Right lung (tissue), 2 donors: ENCODE measurements at regions not wholly inside any gene's neighbourhood (a gene's known extent, or its start where the extent isn't known, plus 50 kb on each side); places are given as distances from the start of the nearest gene placed in this dataset.

Source experiments
- DNase-seq, 2 donors: peaks; one replicate each; pipeline ENCODE4 v3.0.0-alpha.2; 2013

DNA sequence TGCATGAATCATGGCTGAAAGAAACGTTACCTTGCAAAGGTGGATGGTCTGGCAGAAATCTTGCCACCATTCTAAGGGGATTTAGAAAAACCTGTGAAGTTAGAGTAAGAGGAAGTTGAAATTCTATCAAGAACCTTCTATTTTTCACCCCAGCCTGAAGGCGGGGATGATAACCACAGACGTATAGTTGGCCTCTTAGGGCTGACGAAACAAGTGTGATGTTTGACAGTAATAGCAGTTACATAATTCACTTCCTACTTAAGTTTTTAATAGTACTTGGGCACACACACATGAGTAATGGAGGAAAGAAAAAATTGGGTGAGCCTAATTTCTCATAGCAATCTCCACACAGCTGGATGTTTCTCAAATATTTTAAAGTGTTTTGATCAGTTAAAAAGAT lies 336.6 kb upstream of the SALL3 start:
- no peak for DNase-seq

DNA sequence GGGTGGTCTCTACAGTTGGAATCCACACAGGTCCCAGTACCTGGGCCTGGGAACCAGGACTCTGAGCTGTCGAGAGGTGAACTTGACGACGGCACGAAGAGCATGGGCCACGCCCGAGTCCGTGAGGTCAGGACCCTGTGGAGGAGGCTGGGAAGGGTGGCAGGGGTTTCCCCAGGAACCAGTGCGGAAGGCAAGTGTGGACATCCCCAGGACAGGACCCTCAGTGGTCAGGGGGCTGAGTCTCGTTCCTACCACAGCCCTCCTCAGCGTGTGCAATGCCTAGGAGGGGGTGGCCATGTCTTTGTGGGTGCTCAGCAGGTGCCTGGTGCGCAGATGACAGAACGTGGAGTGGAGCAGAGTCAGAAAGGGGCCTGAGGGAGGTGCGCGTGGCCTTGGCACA lies 335.6 kb upstream of the SALL3 start:
- DNase-seq: no peak

DNA sequence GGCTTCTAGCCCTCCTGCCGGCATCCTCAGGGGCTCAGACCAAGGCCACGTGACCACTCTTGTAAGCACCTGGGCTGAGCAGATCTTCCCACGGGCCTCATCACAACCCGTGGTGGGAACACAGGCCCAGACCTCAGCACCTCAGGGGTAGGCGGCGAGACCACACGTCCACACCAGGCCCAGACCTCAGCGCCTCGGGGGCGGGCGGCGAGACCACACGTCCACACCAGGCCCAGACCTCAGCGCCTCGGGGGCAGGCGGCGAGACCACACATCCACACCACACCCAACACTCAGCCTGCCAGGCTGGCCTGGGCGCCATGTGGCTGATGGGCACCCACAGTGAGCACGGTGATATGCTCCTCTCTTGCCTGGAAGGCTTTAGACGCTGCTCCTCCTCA lies 334.4 kb upstream of the SALL3 start:
- DNase-seq: no peak

DNA sequence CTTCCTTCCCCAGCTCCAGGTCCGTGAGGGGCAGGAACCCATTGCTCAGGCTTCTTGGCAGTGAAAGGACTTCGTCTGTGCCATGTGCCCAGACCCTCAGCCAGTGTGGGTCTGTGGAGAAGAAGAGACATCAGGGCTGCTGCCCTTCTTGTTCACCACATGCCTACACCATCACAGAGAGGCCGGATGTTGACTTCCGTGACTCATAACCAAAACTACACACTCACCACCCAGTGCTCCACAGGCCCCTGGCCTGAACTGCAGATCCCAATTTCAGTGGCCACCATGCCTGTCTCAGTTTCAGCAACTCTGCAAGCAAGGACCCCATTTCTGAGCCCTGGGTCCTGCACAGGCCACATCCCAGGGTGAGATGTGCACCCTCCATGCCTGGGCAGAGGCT lies 332.6 kb upstream of the SALL3 start:
- no peak for DNase-seq

DNA sequence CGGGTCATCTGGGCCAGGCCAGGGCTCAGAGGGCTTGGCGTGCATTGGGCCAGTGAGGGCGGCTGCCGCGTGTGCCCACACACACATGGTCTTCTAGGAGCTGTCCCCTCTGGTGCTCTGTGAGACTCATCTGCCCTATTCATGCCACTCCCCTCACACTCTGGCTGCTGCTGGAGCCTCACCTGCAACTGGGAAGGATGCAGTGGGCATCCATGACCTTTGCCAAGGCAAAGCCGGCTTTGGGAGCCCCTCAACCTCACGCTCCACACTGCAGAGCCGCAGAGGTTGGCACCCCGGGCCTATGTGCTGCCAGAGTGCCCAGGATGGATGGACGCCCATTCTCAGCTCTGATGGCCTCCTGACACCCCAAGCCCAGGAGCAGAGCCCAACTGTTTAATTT lies 330.2 kb upstream of the SALL3 start:
- no peak for DNase-seq

DNA sequence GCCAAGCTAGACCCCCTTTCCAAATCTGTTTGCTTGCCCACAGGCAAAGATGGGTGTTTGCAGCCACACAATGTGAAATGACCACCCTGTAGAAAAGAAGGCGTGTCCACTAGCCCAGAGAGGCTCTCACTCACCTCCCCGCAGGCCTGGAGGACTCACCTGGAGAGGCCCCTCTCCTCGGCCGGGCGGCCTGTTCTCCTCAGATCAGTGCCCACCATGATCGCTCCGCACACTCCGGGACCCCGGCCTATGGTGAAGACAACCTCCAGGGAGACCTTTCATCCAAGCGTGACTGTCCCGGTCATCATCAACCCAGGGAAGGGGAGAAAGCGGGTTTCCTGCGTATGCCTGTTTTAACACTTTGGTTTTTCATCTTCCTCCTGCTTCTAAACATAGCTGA lies 328.7 kb upstream of the SALL3 start:
- no peak for DNase-seq

DNA sequence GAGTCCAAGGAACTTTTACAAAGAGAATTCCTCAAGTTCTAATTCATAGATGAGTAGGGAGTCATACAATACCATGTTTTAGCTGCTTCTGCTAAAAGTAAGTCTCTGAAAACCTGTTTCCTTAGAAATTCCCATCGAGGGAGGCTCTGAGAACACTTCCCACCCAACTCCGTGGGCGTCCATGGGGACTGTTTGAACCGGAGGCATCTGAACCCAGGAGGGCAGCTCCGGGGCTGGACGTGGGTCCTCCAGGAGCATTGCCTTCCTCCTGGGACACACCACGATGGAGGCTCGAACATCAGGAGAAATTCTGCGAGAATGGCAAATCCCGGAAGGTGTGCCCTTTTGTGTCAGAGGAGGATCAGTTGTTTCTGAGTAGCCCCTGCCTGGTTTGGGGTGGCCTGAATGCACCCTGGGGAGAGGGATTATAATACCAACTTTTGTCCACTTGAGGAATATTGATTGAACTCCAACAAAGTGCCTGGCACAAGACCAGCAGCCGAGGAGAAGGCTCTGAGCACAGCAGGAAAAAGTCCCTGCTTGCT lies 327.5 kb upstream of the SALL3 start:
- no peak for DNase-seq

DNA sequence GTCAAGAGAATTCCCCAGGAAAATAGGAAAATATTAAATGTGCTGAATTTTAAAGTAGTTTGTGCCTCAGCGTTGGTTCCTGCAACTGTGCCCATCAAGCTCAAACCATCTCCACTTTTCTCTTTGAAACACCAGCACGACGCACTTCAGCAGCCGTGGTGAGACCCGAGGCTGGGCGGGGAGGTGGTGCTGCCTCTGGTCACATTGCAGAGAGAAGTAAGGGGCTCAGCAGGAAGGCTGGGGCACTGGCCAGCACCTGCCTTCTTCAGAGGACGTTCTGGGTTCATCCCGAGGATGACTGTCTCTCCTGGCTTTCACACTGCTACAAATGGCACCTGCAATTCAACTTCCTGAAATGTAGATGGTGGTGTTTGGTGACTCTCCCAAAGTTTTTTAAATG lies 323.7 kb upstream of the SALL3 start:
- DNase-seq: no peak

DNA sequence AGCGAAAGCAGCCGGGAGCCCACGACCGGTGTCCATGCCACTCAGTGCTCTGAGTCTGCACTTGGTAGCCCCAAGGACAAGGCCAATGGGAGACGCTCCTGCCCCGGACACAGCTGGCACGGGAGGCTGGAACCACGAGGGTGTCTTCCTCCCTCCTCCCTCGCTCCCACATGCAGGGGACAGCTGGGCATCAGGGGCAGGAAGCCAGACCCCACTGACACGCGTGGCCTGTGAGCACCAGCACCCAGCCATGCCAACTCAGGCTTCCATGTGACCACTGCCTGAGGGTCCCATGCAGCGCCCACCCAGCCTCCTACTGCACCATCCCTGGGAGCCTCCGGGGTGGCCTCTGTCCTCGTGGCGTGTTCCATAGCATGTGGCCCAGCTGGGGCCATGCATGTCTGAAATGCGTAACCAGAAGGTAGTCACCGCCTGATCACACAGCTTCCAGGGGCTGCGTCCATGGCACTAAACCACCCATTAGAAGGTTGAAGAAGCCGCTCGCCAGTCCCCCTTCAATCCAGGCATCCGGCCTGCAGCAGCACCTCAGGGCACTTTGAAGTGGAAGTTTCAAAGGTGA lies 323.2 kb upstream of the SALL3 start:
- no peak for DNase-seq

DNA sequence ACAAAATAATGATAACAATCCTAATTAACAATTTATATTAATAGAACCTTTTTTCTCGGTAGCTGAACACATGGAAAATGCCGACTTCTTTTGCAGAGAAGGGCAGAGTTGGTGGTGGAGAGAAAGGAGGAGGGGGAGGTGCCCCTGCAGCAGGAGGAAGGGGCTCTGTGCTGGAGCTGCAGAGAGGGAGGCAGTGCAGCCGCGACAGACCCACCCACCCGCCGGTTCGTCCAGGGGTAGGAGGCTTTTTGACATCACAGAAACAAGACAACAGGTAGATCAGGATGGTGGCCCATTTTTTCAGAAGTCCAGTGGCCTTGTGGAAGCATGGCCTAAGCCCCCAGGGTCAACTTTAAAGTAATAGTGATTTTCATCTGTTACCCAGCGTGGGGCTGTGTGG lies 321.1 kb upstream of the SALL3 start:
- no peak for DNase-seq

DNA sequence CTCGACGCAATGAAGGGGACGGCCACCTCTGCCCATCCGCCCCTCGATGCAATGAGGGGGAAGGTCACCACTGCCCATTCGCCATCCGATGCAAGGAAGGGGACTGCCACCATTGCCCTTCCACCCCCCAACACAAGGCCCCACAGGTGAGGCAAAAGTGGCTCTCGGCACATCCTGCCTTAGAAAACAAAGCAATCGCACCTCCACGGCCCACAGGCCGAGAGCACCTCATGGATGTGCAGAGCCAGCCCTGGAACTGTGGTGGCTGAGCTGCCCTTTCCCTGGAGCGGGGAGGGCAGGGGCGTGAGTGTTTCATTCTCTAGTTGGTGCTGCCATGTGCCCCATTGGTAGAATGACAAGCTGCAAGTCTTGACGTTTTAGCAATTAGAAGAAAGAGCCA lies 320.6 kb upstream of the SALL3 start:
- DNase-seq: no peak

DNA sequence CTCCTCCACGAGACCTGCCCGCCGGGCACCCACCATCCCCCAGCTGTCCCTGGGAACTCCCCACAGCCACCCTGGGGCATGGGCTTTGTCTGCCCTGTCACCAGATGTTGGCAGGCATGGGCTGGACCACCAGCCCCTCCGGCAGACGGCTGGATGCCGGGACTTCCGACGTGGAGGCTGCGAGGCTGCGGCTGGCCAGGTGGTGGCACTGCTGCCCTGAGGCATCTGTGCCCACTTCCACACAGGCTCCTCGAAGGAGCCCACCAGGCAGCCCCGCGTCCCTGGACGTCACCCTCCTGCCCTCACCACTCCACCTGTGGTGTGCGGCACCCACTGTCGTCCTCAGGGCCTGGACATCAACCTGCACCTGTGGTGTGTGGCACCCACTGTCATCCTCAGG lies 319.9 kb upstream of the SALL3 start:
- DNase-seq: no peak

DNA sequence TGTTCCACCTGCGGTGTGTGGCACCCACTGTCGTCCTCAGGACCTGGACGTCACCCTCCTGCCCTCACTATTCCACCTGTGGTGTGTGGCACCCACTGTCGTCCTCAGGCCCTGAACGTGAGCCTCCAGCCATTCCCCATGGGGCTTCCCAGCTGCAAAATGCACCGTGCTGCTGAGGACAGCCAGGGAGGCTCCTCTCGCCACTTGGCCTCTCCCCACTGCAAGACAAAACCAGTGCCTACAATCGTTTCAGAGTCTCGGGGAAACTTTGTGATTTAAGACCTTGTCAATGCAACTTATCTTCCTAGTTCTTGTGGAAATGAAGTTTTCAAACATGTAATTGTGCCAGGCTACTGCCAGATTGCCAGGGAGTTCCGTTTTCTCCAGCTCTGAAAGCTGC lies 319.3 kb upstream of the SALL3 start:
- no peak for DNase-seq

DNA sequence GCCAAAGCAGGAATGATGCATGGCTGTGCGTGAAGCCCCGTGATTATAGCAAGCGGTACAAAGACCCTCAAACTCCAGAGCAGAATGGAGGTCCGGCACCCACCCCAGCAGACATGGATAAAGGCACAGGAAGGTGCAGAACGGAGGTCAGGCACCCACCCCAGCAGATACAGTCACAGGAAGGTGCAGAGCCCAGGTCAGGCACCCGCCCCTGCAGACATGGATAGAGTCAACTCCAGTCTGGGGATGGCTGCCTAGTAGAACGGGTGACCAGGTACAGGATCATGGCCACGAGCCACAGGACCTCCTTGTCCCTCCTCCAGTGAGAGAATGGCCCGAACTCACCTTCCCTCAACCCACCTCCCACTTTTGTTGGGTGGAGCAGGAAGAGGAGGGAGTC lies 318.3 kb upstream of the SALL3 start:
- no peak for DNase-seq

DNA sequence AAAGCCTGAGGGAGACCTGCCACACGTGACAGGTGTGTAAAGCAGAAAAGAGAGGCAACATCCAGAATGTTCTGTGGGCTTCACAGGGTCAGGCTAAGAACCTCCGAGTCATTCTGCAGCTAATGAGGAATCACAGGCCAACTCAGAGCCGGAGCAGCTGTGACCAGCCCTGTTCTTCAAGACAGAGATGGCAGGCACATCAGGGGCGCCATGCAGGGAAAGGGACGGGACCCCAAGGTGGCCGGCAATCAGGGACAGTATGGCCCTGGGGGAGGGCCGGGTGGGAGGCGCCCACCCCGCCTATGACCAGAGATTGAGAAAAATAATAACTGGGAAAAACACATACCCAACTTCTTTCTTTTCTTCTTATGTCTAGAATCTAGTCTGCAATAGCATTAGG lies 316.7 kb upstream of the SALL3 start:
- no peak for DNase-seq

DNA sequence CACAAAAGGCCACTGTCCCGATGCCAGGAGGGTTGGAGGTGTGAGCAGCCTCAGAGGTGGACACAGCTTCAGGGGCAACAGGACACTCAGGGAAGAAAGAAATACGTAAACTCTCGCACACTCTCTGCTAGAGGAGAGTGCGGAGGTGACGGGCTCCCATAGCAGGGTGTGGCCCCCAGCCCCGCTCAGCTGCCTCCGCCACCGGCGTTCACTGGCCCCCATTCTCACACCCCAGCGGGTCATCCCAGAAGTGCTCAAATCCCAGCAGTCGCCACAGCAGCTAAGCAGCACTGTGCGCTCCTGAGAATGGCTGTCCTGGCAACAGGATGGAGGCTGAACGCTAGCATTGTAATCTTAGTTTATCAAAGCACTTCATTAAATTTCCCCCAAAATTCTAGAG lies 315.6 kb upstream of the SALL3 start:
- DNase-seq: no peak

DNA sequence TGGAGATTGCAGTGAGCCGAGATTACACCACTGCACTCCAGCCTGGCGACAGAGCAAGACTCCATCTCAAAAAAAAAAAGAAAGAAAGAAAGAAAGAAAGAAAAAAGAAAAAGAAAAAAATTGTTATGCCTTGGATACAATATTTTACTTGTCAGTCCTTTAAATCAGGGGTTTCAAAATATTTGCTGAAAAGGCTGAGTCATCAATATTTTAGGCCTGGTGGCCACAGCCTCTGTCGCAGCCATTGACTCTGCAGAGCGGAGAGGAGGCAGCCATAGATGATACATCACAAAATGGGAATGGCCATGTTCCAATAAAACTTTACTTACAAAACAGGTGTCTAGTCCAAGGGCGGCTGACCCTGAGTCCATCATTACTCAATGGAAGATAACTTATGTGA lies 314.8 kb upstream of the SALL3 start:
- DNase-seq: no peak

DNA sequence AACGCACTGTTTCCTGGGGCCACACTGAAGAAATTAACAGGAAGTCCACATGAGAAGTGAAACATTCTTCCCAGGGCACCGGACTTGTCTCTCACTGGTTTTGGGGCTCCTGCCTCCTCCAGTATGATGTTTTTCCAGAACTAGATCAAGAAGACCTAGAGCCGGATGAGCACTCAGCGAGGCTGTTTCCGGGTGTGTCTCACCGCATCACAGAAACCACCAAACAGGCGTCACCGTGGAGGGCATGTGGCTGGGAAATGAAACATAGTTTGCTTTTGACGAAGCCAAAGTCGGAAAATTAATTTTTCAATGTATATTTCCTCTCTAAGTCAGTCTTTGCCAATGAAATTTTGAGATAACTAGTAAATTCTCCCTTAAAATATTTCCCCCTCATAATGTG lies 314.0 kb upstream of the SALL3 start:
- no peak for DNase-seq

DNA sequence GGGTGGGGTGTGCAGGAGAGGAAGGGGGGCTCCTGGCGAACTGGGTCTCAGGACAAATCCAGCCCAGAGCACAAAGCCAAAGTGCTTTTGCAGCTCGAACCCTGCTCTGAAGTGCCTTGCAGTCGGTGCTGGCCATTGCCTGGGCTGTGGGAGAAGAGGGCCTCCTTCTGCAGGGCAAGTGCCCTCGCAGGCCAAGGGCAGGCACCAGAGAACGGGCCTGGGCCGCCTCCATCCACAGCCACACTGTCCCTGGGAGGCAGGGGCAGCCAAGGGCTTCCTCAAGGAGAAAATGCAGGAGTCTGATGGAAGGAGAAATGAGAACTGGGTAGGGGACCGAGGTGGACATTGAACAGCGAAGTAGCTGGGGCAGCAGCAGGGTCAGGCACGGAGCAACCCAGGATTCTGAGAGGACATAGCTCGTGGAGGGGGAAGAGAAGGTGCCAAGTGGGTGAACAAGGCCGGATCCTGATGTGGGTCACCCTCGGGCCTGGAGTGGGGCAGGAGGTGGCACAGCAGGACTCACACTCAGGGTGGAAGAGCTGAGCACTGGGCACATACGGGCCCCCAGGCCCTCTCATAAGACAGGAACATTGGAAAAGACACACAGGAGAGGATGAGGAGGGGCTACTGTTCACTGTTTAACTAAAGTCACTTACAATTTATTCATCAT lies 312.8 kb upstream of the SALL3 start:
- DNase-seq: no peak

DNA sequence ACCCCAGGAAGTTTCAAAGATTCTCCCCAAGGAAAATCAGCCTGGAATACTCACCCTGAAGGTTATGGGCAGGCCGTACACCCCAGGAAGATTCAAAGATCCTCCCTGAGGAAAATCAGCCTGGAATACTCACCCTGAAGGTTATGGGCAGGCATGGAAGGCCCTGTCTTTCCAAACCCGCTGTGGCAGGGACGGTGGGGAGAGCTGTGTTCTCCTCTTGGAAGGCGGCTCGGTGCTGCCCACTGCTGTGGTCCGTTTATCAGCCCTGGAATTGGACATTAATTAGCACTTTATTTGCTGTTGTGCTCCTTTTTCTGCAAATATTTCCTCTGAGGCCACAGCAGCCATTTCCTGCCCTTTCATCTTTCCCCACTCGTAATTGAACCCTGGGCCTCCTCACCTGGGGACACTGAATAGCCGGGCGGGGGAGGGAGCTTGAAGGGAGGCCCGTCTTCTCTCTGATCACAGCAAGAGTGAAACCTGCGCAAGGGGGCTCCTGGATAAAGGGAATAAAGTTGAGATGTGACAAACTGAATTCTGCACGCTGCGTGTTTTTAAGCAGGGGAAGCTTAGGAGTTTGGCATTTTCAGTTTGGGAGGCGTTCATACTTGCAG lies 308.7 kb upstream of the SALL3 start:
- no peak for DNase-seq

DNA sequence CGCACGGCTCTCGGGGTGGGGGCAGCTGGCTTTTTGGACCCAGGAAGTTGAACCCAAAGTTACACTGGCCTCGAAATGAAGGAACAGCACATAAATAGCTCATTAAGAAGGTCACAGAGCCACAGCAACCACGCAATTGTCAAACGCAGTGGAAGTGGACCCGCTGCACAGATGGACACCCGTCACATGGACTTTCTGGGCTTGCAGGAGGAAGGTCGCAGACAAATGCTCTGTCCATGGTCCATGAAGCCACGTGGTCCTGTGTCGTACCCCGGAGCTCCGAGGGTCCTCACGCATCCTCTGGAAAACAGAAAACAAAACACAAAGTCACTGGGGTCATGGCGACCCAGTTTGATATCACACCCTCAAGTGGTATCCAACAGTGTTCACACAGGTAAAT lies 308.1 kb upstream of the SALL3 start:
- no peak for DNase-seq

DNA sequence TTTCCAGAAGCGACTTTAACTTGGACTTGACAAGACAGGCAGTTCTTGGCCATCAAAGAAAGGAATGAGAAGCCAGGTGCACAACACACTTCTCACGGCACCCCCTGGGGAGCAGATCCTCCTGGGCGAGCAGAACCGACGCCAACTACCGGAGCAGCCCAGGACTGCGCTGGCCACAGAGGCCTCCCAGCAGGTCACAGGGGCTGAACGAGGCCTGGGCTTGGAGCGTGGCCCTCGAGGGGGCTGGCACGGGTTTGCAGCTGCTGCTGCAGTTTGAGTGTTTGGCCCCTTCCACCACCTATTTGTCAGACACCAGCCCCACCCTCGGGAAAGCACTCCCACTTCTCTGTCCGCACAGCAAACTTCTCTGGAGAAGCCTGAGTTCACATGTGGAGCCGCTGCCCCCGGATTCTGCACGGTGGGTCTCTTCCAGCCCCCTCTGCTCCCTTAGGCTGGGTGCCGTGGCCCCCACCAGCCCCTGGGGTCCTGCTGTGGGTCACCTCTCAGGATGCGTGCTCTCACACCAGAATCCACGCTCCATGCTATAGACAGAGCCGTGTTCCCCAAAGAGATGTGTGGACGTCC lies 306.7 kb upstream of the SALL3 start:
- no peak for DNase-seq
